H9 (cell line): ENCODE measurements at regions not wholly inside any gene's neighbourhood (a gene's known extent, or its start where the extent isn't known, plus 50 kb on each side); places are given as distances from the start of the nearest gene placed in this dataset.

Experiments used
- DNase-seq: peaks from one replicate; pipeline ENCODE4 v3.0.0-alpha.2; 2017
- H2AFZ ChIP-seq: one replicate; pipeline ENCODE4 v1.6.1; 2013; ENCODE audit warnings: mild to moderate bottlenecking, low read length, control low read depth, moderate library complexity
- H2AK5ac ChIP-seq: 2 replicates; pipeline ENCODE4 v1.6.1; 2013; ENCODE audit warnings: low read length, control low read depth, mixed read lengths; ENCODE audit not compliant: insufficient read length
- H2BK120ac ChIP-seq: one replicate; pipeline ENCODE4 v1.6.1; 2013; ENCODE audit warnings: low read depth, mild to moderate bottlenecking, low read length, control low read depth, inconsistent platforms; ENCODE audit not compliant: poor library complexity, severe bottlenecking
- H2BK12ac ChIP-seq: 2 replicates; pipeline ENCODE4 v1.6.1; 2013; ENCODE audit warnings: low read length, control low read depth, mixed read lengths, low read depth; ENCODE audit not compliant: insufficient read length
- H2BK15ac ChIP-seq: 2 replicates; pipeline ENCODE4 v1.6.1; 2013; ENCODE audit warnings: low read depth, low read length, control low read depth
- H2BK20ac ChIP-seq: one replicate; pipeline ENCODE4 v1.6.1; 2013; ENCODE audit warnings: low read depth, mild to moderate bottlenecking, low read length, control low read depth, inconsistent platforms; ENCODE audit not compliant: poor library complexity, severe bottlenecking
- H2BK5ac ChIP-seq: 2 replicates; pipeline ENCODE4 v1.6.1; 2013; ENCODE audit warnings: low read length, control low read depth, mixed read lengths; ENCODE audit not compliant: insufficient read length
- H3K14ac ChIP-seq: 2 replicates; pipeline ENCODE4 v1.6.1; 2013; ENCODE audit warnings: low read length, control low read depth; ENCODE audit not compliant: insufficient read depth
- H3K18ac ChIP-seq: 2 replicates; pipeline ENCODE4 v1.6.1; 2013; ENCODE audit warnings: low read depth, mild to moderate bottlenecking, mixed read lengths, low read length, control low read depth; ENCODE audit not compliant: insufficient read length
- H3K23ac ChIP-seq: 2 replicates; pipeline ENCODE4 v1.6.1; 2013; ENCODE audit warnings: low read length, control low read depth, mixed read lengths, low read depth; ENCODE audit not compliant: insufficient read length
- H3K23me2 ChIP-seq: 2 replicates; pipeline ENCODE4 v1.6.1; 2013; ENCODE audit warnings: low read depth, mild to moderate bottlenecking, mixed read lengths, low read length, control low read depth; ENCODE audit not compliant: insufficient read length, poor library complexity, severe bottlenecking
- H3K27ac ChIP-seq: 2 replicates; pipeline ENCODE4 v1.5.1; 2013; ENCODE audit warnings: low read length, control low read depth, mixed read lengths, low read depth; ENCODE audit not compliant: insufficient read length
- H3K27me3 ChIP-seq: 2 replicates; pipeline ENCODE4 v1.6.1; 2013; ENCODE audit warnings: low read length, control low read depth, inconsistent platforms; ENCODE audit not compliant: insufficient read depth
- H3K4ac ChIP-seq: 2 replicates; pipeline ENCODE4 v1.6.1; 2013; ENCODE audit warnings: low read depth, mild to moderate bottlenecking, control low read depth, inconsistent platforms, low read length, moderate library complexity
- H3K4me1 ChIP-seq: 2 replicates; pipeline ENCODE4 v1.6.1; 2013; ENCODE audit warnings: low read length, control low read depth, inconsistent platforms; ENCODE audit not compliant: insufficient read depth
- H3K4me2 ChIP-seq: 2 replicates; pipeline ENCODE4 v1.6.1; 2013; ENCODE audit warnings: low read length, control low read depth, mixed read lengths; ENCODE audit not compliant: insufficient read length, insufficient read depth
- H3K56ac ChIP-seq: 2 replicates; pipeline ENCODE4 v1.6.1; 2013; ENCODE audit warnings: low read depth, mild to moderate bottlenecking, mixed read lengths, low read length, control low read depth; ENCODE audit not compliant: insufficient read length
- H3K79me1 ChIP-seq: 2 replicates; pipeline ENCODE4 v1.6.1; 2013; ENCODE audit warnings: low read depth, mild to moderate bottlenecking, moderate library complexity, low read length, control low read depth, inconsistent platforms; ENCODE audit not compliant: insufficient read depth, poor library complexity, severe bottlenecking
- H3K79me2 ChIP-seq: 2 replicates; pipeline ENCODE4 v1.6.1; 2013; ENCODE audit warnings: low read length, control low read depth, inconsistent platforms; ENCODE audit not compliant: insufficient read depth
- H3K9ac ChIP-seq: 2 replicates; pipeline ENCODE4 v1.6.1; 2013; ENCODE audit warnings: low read length, control low read depth, mixed read lengths; ENCODE audit not compliant: insufficient read length; ENCODE audit errors: extremely low read depth
- H3K9me3 ChIP-seq: one replicate; pipeline ENCODE4 v1.6.1; 2013; ENCODE audit warnings: low read depth, low read length, inconsistent platforms; ENCODE audit not compliant: control insufficient read depth
- H3T11ph ChIP-seq: one replicate; pipeline ENCODE4 v1.6.1; 2013; ENCODE audit warnings: mild to moderate bottlenecking, low read length, control low read depth, inconsistent platforms
- H4K20me1 ChIP-seq: one replicate; pipeline ENCODE4 v1.6.1; 2013; ENCODE audit not compliant: control insufficient read depth, insufficient read length, insufficient read depth
- H4K5ac ChIP-seq: 2 replicates; pipeline ENCODE4 v1.6.1; 2013; ENCODE audit warnings: low read depth, mild to moderate bottlenecking, mixed read lengths, low read length, control low read depth; ENCODE audit not compliant: insufficient read length
- H4K8ac ChIP-seq: replicated peaks from 2 replicates; pipeline ENCODE4 v1.6.1; 2013; ENCODE audit warnings: low read length, control low read depth, mixed read lengths, low read depth; ENCODE audit not compliant: insufficient read length
- H4K91ac ChIP-seq: 2 replicates; pipeline ENCODE4 v1.6.1; 2013; ENCODE audit warnings: low read depth, mild to moderate bottlenecking, moderate library complexity, mixed read lengths, low read length, control low read depth; ENCODE audit not compliant: insufficient read length
- H3K27ac Mint-ChIP-seq, 3 experiments: 2 replicates in 2 of 3; 3 replicates in 1 of 3; pipeline ENCODE4 v1.8.0; 2020 to 2021; ENCODE audit warnings: mixed read lengths in 3 of 3, mild to moderate bottlenecking in 1 of 3, moderate library complexity in 1 of 3
- H3K27me3 Mint-ChIP-seq: 2 replicates; pipeline ENCODE4 v1.8.0; 2021; ENCODE audit warnings: low read depth, mild to moderate bottlenecking, moderate library complexity, mixed read lengths
- H3K36me3 Mint-ChIP-seq, 3 experiments: 2 replicates in 2 of 3; 3 replicates in 1 of 3; pipeline ENCODE4 v1.8.0; 2020 to 2021; ENCODE audit warnings: low read depth in 3 of 3, mixed read lengths in 3 of 3; ENCODE audit not compliant: insufficient read depth in 1 of 3
- H3K4me1 Mint-ChIP-seq, 2 experiments: 2 replicates each; pipeline ENCODE4 v1.8.0; 2020; ENCODE audit warnings: mixed read lengths in 2 of 2
- H3K4me3 Mint-ChIP-seq, 2 experiments: 2 replicates in 1 of 2; 3 replicates in 1 of 2; pipeline ENCODE4 v1.8.0; 2020 to 2021; ENCODE audit warnings: mild to moderate bottlenecking in 2 of 2, mixed read lengths in 2 of 2, moderate library complexity in 1 of 2
- H3K9me3 Mint-ChIP-seq, 2 experiments: 2 replicates in 1 of 2; 3 replicates in 1 of 2; pipeline ENCODE4 v1.8.0; 2020; ENCODE audit warnings: mild to moderate bottlenecking in 2 of 2, mixed read lengths in 2 of 2, moderate library complexity in 1 of 2
- CTCF ChIP-seq: fragments of 200-600 bp; sonication (generic); conservative IDR thresholded peaks from 3 replicates; pipeline ENCODE4 v1.8.0; 2021; ENCODE audit warnings: antibody characterized with exemption, mild to moderate bottlenecking
- WGBS: extraction: QIAGEN DNeasy Blood & Tissue Kit; methylation state at CpG from one replicate; pipeline ENCODE4 v1.1.7; 2013; ENCODE audit warnings: missing lambda C conversion rate, low lambda C conversion rate, mixed read lengths; ENCODE audit not compliant: insufficient read length; ENCODE audit errors: extremely low coverage; 5-methylcytosine and 5-hydroxymethylcytosine counted together

DNA sequence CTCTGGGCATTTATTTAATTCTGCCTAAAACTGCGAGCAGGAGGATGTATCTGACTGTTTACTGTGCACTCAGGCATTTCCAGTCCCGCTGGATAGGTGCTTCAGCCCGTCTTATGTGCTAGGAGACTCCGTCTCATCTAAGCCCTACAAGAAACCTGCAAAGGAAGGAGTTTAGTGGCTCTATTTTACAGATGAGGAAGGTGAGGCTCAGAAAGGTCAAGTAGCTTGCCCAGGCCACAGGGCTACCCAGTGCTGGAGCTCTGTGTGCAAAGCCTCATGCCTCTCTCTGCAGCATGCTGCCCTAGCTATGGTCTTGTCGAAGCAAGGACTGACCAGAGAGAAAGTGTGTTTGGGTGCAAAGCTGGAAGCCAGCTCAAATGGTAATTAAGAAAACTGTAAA is 73.6 kb upstream of the AFF3 start:
- no CpG with 5 or more reads among the region's 5 CpGs for WGBS
- H3K9me3 ChIP-seq = no peaks in the 10 kb centered on the region
- no peak overlapping the region for H2BK15ac ChIP-seq
- H3K4me2 ChIP-seq = no peak overlapping the region
- no peak overlapping the region for H3K18ac ChIP-seq
- no peak overlapping the region for H3K9ac ChIP-seq
- H3K27me3 Mint-ChIP-seq = peaks cover 5% of the 10 kb centered on the region
- no peak overlapping the region for H2BK20ac ChIP-seq
- no peaks in the 10 kb centered on the region for H3K9me3 Mint-ChIP-seq
- no peak overlapping the region for H3K4me3 Mint-ChIP-seq
- TF ChIP-seq CTCF = no peak
- no peak overlapping the region; a peak in 1 of 7 replicates for H3K27ac Mint-ChIP-seq
- no peak overlapping the region for H4K91ac ChIP-seq
- no peaks in the 10 kb centered on the region for H3K23me2 ChIP-seq
- H3K36me3 Mint-ChIP-seq = no peaks in the 10 kb centered on the region; a peak in 1 of 7 replicates
- no peaks in the 10 kb centered on the region for H4K20me1 ChIP-seq
- no peak overlapping the region for H3K27ac ChIP-seq
- H3K27me3 ChIP-seq = no peaks in the 10 kb centered on the region
- no peak overlapping the region for H3T11ph ChIP-seq
- H3K14ac ChIP-seq = no peak overlapping the region
- H3K56ac ChIP-seq = no peak overlapping the region
- H3K23ac ChIP-seq = no peak overlapping the region
- H3K4me1 Mint-ChIP-seq = no peaks in the 10 kb centered on the region
- H4K8ac ChIP-seq = no peak overlapping the region
- no peak overlapping the region for H2BK12ac ChIP-seq
- no peaks in the 10 kb centered on the region for H3K79me2 ChIP-seq
- H2BK5ac ChIP-seq = no peak overlapping the region
- H3K4me1 ChIP-seq = no peaks in the 10 kb centered on the region
- no peak overlapping the region for H2BK120ac ChIP-seq
- no peak overlapping the region for H2AK5ac ChIP-seq
- H2AFZ ChIP-seq = no peak overlapping the region
- H4K5ac ChIP-seq = no peak overlapping the region
- no peak for DNase-seq
- no peak overlapping the region for H3K4ac ChIP-seq
- no peaks in the 10 kb centered on the region for H3K79me1 ChIP-seq
